ENCODE measurements at regions not wholly inside any gene's neighbourhood (a gene's known extent, or its start where the extent isn't known, plus 50 kb on each side); places are given as distances from the start of the nearest gene placed in this dataset.
"Not testable (repeated sequence)": the region's sequence is repeated elsewhere in the genome, so short reads cannot be mapped to it uniquely, and the experiment has no call there.

GRCh38 chr12:72209086-72209485, 63.1 kb upstream of the TRHDE start:
- no peak for DNase-seq
- intact Hi-C loops (cut with DNase I): no loop called here
- TF ChIP-seq EP300 (IDR thresholded peaks at IDR 0.05) (no peak), POLR2A (IDR thresholded peaks at IDR 0.05) (no peak), CTCF (IDR thresholded peaks at IDR 0.05) (no peak)
- Histone ChIP-seq H3K27ac (no peak overlapping the region), H3K27me3 (no peaks in the 10 kb centered on the region), H3K9me3 (no peaks in the 10 kb centered on the region), H3K4me1 (ENCODE audit: insufficient read depth) (no peaks in the 10 kb centered on the region), H3K36me3 (no peaks in the 10 kb centered on the region), H3K4me3 (no peak overlapping the region)
- 90 to 97% (median 90%) methylated on average over 2 of the region's 2 CpGs for WGBS, 3 donors

- Histone ChIP-seq H3K27me3 (no peaks in the 10 kb centered on the region), H3K4me1 (ENCODE audit: insufficient read depth) (no peaks in the 10 kb centered on the region), H3K4me3 (no peak overlapping the region), H3K9me3 (no peaks in the 10 kb centered on the region), H3K36me3 (no peaks in the 10 kb centered on the region), H3K27ac (no peak overlapping the region)
- DNase-seq: no peak
- no peak for TF ChIP-seq CTCF (IDR thresholded peaks at IDR 0.05)
- no peak for TF ChIP-seq EP300 (IDR thresholded peaks at IDR 0.05)
- TF ChIP-seq POLR2A (IDR thresholded peaks at IDR 0.05): no peak
- intact Hi-C loops (cut with DNase I): no loop called here
- 16% methylated on average over 4 of the region's 4 CpGs for WGBS, 3 donors
Measured at GRCh38 chr12:72214163-72214562, 58.0 kb upstream of the TRHDE start.

- intact Hi-C loops (cut with DNase I); H3K27me3 ChIP-seq: not testable (repeated sequence)
Measured at GRCh38 chr12:72215287-72215686, 56.9 kb upstream of the TRHDE start.

GRCh38 chr12:72219937-72220336, 52.2 kb upstream of the TRHDE start:
- H3K4me1 ChIP-seq (ENCODE audit: insufficient read depth): no peaks in the 10 kb centered on the region
- H3K4me3 ChIP-seq: no peak overlapping the region
- no peak for DNase-seq
- no peaks in the 10 kb centered on the region for H3K36me3 ChIP-seq
- no peaks in the 10 kb centered on the region for H3K9me3 ChIP-seq
- H3K27me3 ChIP-seq: no peaks in the 10 kb centered on the region
- intact Hi-C loops (cut with DNase I): no loop called here
- TF ChIP-seq POLR2A (IDR thresholded peaks at IDR 0.05) (no peak), CTCF (IDR thresholded peaks at IDR 0.05) (no peak), EP300 (IDR thresholded peaks at IDR 0.05) (no peak)
- H3K27ac ChIP-seq: no peak overlapping the region

More at GRCh38 chr12:72215287-72215686, 56.9 kb upstream of the TRHDE start:
- not testable (repeated sequence) for DNase-seq; H3K36me3 ChIP-seq; H3K4me3 ChIP-seq; H3K4me1 ChIP-seq (ENCODE audit: insufficient read depth); H3K9me3 ChIP-seq; H3K27ac ChIP-seq
- 76 to 94% (median 87%) methylated on average over 2 to 3 of the region's 3 CpGs for WGBS, 3 donors
